Chondrocyte (in vitro differentiated cells): ENCODE measurements at regions not wholly inside any gene's neighbourhood (a gene's known extent, or its start where the extent isn't known, plus 50 kb on each side); places are given as distances from the start of the nearest gene placed in this dataset.

Experiments
- DNase-seq: peaks from one replicate; pipeline ENCODE4 v3.0.0; 2021; ENCODE audit warnings: mixed read lengths, low spot score
- H3K27ac Mint-ChIP-seq: one replicate; pipeline ENCODE4 v1.8.0; 2021; ENCODE audit warnings: mild to moderate bottlenecking, moderate library complexity, mixed read lengths; ENCODE audit not compliant: unreplicated experiment
- H3K27me3 Mint-ChIP-seq: 2 replicates; pipeline ENCODE4 v1.8.0; 2021; ENCODE audit warnings: low read depth, mixed read lengths
- H3K36me3 Mint-ChIP-seq: 2 replicates; pipeline ENCODE4 v1.8.0; 2021; ENCODE audit warnings: low read depth, mixed read lengths
- H3K4me1 Mint-ChIP-seq: 2 replicates; pipeline ENCODE4 v1.8.0; 2021; ENCODE audit warnings: low read depth, mild to moderate bottlenecking, mixed read lengths
- H3K4me3 Mint-ChIP-seq: one replicate; pipeline ENCODE4 v1.8.0; 2021; ENCODE audit warnings: mild to moderate bottlenecking, moderate library complexity, mixed read lengths; ENCODE audit not compliant: unreplicated experiment
- H3K9me3 Mint-ChIP-seq: 2 replicates; pipeline ENCODE4 v1.8.0; 2021; ENCODE audit warnings: low read depth, mixed read lengths
- CTCF ChIP-seq: fragments of 200-600 bp; sonication (generic); IDR thresholded peaks from 2 replicates; pipeline ENCODE4 v1.5.0; 2021; ENCODE audit warnings: antibody characterized with exemption, mild to moderate bottlenecking, moderate library complexity

GRCh38 chr1:38341694-38342093 lies 295.1 kb upstream of the POU3F1 start:
- Mint-ChIP-seq H3K9me3 (peaks cover 17% of the 10 kb centered on the region), H3K27ac (no peak overlapping the region), H3K4me3 (no peak overlapping the region), H3K4me1 (peaks cover 3% of the 10 kb centered on the region), H3K27me3 (peaks cover 15% of the 10 kb centered on the region), H3K36me3 (peaks cover 4% of the 10 kb centered on the region)
- no peak for TF ChIP-seq CTCF
- DNase-seq = no peak

GRCh38 chr1:38340409-38340808 lies 293.8 kb upstream of the POU3F1 start:
- H3K27me3 Mint-ChIP-seq = peaks cover 18% of the 10 kb centered on the region
- H3K9me3 Mint-ChIP-seq = peaks cover 6% of the 10 kb centered on the region
- H3K4me1 Mint-ChIP-seq = peaks cover 3% of the 10 kb centered on the region
- TF ChIP-seq CTCF = no peak
- DNase-seq = no peak
- H3K36me3 Mint-ChIP-seq = peaks cover under 1% of the 10 kb centered on the region
- H3K4me3 Mint-ChIP-seq = no peak overlapping the region
- H3K27ac Mint-ChIP-seq = no peak overlapping the region

GRCh38 chr1:38337711-38338110 lies 291.1 kb upstream of the POU3F1 start:
- no peak for DNase-seq

GRCh38 chr1:38336961-38337360 lies 290.4 kb upstream of the POU3F1 start:
- Mint-ChIP-seq H3K4me1 (peaks cover 3% of the 10 kb centered on the region), H3K36me3 (peaks cover 2% of the 10 kb centered on the region), H3K4me3 (no peak overlapping the region), H3K27ac (no peak overlapping the region), H3K9me3 (no peaks in the 10 kb centered on the region), H3K27me3 (peaks cover 31% of the 10 kb centered on the region)
- TF ChIP-seq CTCF = no peak
- no peak for DNase-seq

More at GRCh38 chr1:38337711-38338110, 291.1 kb upstream of the POU3F1 start:
- no peak for TF ChIP-seq CTCF
- peaks cover 3% of the 10 kb centered on the region for H3K4me1 Mint-ChIP-seq
- no peak overlapping the region for H3K4me3 Mint-ChIP-seq
- H3K27ac Mint-ChIP-seq = no peak overlapping the region
- H3K36me3 Mint-ChIP-seq = peaks cover 2% of the 10 kb centered on the region
- H3K27me3 Mint-ChIP-seq = peaks cover 31% of the 10 kb centered on the region
- no peaks in the 10 kb centered on the region for H3K9me3 Mint-ChIP-seq

GRCh38 chr1:38336301-38336923 lies 289.8 kb upstream of the POU3F1 start:
- Mint-ChIP-seq H3K27ac (no peak overlapping the region), H3K27me3 (peaks cover 31% of the 10 kb centered on the region), H3K9me3 (no peaks in the 10 kb centered on the region), H3K4me1 (peaks cover under 1% of the 10 kb centered on the region), H3K4me3 (no peak overlapping the region), H3K36me3 (peaks cover 2% of the 10 kb centered on the region)
- TF ChIP-seq CTCF = no peak
- no peak for DNase-seq
